ENCODE measurements at regions not wholly inside any gene's neighbourhood (a gene's known extent, or its start where the extent isn't known, plus 50 kb on each side); places are given as distances from the start of the nearest gene placed in this dataset.
A peak's percentile ranks its signal among the peaks of the same experiment; 100 is the strongest.

GRCh38 chr12:67727702-67728666 lies 79.4 kb downstream of the DYRK2 start:
- H3K4me3 Mint-ChIP-seq, result no peak overlapping the region
- peaks cover 13% of the 10 kb centered on the region for H3K9me3 Mint-ChIP-seq
- no peak for TF ChIP-seq CTCF (IDR thresholded peaks at IDR 0.05)
- no peak overlapping the region for H3K27ac Mint-ChIP-seq
- H3K36me3 Mint-ChIP-seq (ENCODE audit: low read depth), result peaks cover 5% of the 10 kb centered on the region
- peaks cover 7% of the 10 kb centered on the region for H3K4me1 Mint-ChIP-seq
- H3K27me3 Mint-ChIP-seq (ENCODE audit: low read depth, poor library complexity), result no peaks in the 10 kb centered on the region
- no peak for DNase-seq

GRCh38 chr12:67732857-67733256 lies 84.3 kb downstream of the DYRK2 start:
- H3K9me3 Mint-ChIP-seq, result peaks cover 14% of the 10 kb centered on the region
- no peaks in the 10 kb centered on the region for H3K27me3 Mint-ChIP-seq (ENCODE audit: low read depth, poor library complexity)

GRCh38 chr12:67735868-67736267 lies 87.3 kb downstream of the DYRK2 start:
- Mint-ChIP-seq H3K36me3 (ENCODE audit: low read depth) (peaks cover 5% of the 10 kb centered on the region), H3K4me1 (peaks cover 6% of the 10 kb centered on the region), H3K4me3 (no peak overlapping the region)

More at GRCh38 chr12:67732857-67733256, 84.3 kb downstream of the DYRK2 start:
- no peak overlapping the region for H3K4me3 Mint-ChIP-seq
- no peak for DNase-seq
- H3K27ac Mint-ChIP-seq, result no peak overlapping the region
- no peak for TF ChIP-seq CTCF (IDR thresholded peaks at IDR 0.05)
- H3K4me1 Mint-ChIP-seq, result peaks cover 8% of the 10 kb centered on the region
- H3K36me3 Mint-ChIP-seq (ENCODE audit: low read depth), result peaks cover 5% of the 10 kb centered on the region

GRCh38 chr12:67740711-67741110 lies 92.2 kb downstream of the DYRK2 start:
- H3K9me3 Mint-ChIP-seq, result peaks cover 4% of the 10 kb centered on the region
- peaks cover 3% of the 10 kb centered on the region for H3K27me3 Mint-ChIP-seq (ENCODE audit: low read depth, poor library complexity)
- H3K36me3 Mint-ChIP-seq (ENCODE audit: low read depth), result no peaks in the 10 kb centered on the region
- DNase-seq, result no peak
- TF ChIP-seq CTCF (IDR thresholded peaks at IDR 0.05), result no peak
- H3K4me3 Mint-ChIP-seq, result no peak overlapping the region
- H3K4me1 Mint-ChIP-seq, result peaks cover 19% of the 10 kb centered on the region
- H3K27ac Mint-ChIP-seq, result no peak overlapping the region

More at GRCh38 chr12:67735868-67736267, 87.3 kb downstream of the DYRK2 start:
- peaks cover 14% of the 10 kb centered on the region for H3K9me3 Mint-ChIP-seq
- no peak for DNase-seq
- peak overlapping the region; percentile 66 for H3K27ac Mint-ChIP-seq
- TF ChIP-seq CTCF (IDR thresholded peaks at IDR 0.05), result no peak
- H3K27me3 Mint-ChIP-seq (ENCODE audit: low read depth, poor library complexity), result peaks cover 3% of the 10 kb centered on the region

- TF ChIP-seq CTCF (IDR thresholded peaks at IDR 0.05), result no peak
- no peak for DNase-seq
- no peaks in the 10 kb centered on the region for H3K36me3 Mint-ChIP-seq (ENCODE audit: low read depth)
- peaks cover 8% of the 10 kb centered on the region for H3K9me3 Mint-ChIP-seq
- peaks cover 16% of the 10 kb centered on the region for H3K4me1 Mint-ChIP-seq
- H3K4me3 Mint-ChIP-seq, result no peak overlapping the region
- peaks cover 3% of the 10 kb centered on the region for H3K27me3 Mint-ChIP-seq (ENCODE audit: low read depth, poor library complexity)
- no peak overlapping the region for H3K27ac Mint-ChIP-seq
Measured at GRCh38 chr12:67741270-67741669, 92.7 kb downstream of the DYRK2 start.

Measured in nephron progenitor cell (in vitro differentiated cells).